ENCODE measurements at regions not wholly inside any gene's neighbourhood (a gene's known extent, or its start where the extent isn't known, plus 50 kb on each side); places are given as distances from the start of the nearest gene placed in this dataset.
"Not testable (repeated sequence)": the region's sequence is repeated elsewhere in the genome, so short reads cannot be mapped to it uniquely, and the experiment has no call there.

- no peak for DNase-seq
These were observed 472.1 kb upstream of the TSHZ3 start for GRCh38 chr19:31821346-31821745.

GRCh38 chr19:31825134-31826094 lies 476.2 kb upstream of the TSHZ3 start:
- DNase-seq: no peak

- no peak for DNase-seq
These were observed 477.1 kb upstream of the TSHZ3 start for GRCh38 chr19:31826325-31826724.

- no peak for DNase-seq
These were observed 482.4 kb upstream of the TSHZ3 start for GRCh38 chr19:31831421-31832175.

- no peak for DNase-seq
These were observed 482.9 kb upstream of the TSHZ3 start for GRCh38 chr19:31832176-31832548.

- no peak for DNase-seq
These were observed 484.8 kb upstream of the TSHZ3 start for GRCh38 chr19:31834070-31834469.

GRCh38 chr19:31838163-31838815 lies 489.1 kb upstream of the TSHZ3 start:
- no peak for DNase-seq

- no peak for DNase-seq
These were observed 491.1 kb upstream of the TSHZ3 start for GRCh38 chr19:31840371-31840770.

GRCh38 chr19:31841755-31842154 lies 492.5 kb upstream of the TSHZ3 start:
- no peak for DNase-seq

GRCh38 chr19:31863122-31863521 lies 482.3 kb upstream of the ZNF507 start:
- no peak for DNase-seq

GRCh38 chr19:31874313-31874712 lies 471.1 kb upstream of the ZNF507 start:
- no peak for DNase-seq

- DNase-seq: no peak
These were observed 469.8 kb upstream of the ZNF507 start for GRCh38 chr19:31875591-31875990.

GRCh38 chr19:31880283-31880682 lies 465.1 kb upstream of the ZNF507 start:
- no peak for DNase-seq

GRCh38 chr19:31881988-31882387 lies 463.4 kb upstream of the ZNF507 start:
- DNase-seq: no peak

- no peak for DNase-seq
These were observed 462.7 kb upstream of the ZNF507 start for GRCh38 chr19:31882709-31883108.

GRCh38 chr19:31883296-31883990 lies 462.0 kb upstream of the ZNF507 start:
- no peak for DNase-seq

GRCh38 chr19:31885280-31885853 lies 460.0 kb upstream of the ZNF507 start:
- DNase-seq: no peak

- DNase-seq: no peak
These were observed 455.2 kb upstream of the ZNF507 start for GRCh38 chr19:31890230-31890629.

- no peak for DNase-seq
These were observed 453.4 kb upstream of the ZNF507 start for GRCh38 chr19:31892060-31892459.

- not testable (repeated sequence) for DNase-seq
These were observed 451.9 kb upstream of the ZNF507 start for GRCh38 chr19:31893491-31893890.

GRCh38 chr19:31894451-31894850 lies 451.0 kb upstream of the ZNF507 start:
- DNase-seq: no peak

GRCh38 chr19:31897292-31897691 lies 448.1 kb upstream of the ZNF507 start:
- no peak for DNase-seq

- no peak for DNase-seq
These were observed 444.4 kb upstream of the ZNF507 start for GRCh38 chr19:31900991-31901390.

Measured in fibroblast of upper back skin (primary cell).